Neural cell (in vitro differentiated cells): ENCODE measurements at regions not wholly inside any gene's neighbourhood (a gene's known extent, or its start where the extent isn't known, plus 50 kb on each side); places are given as distances from the start of the nearest gene placed in this dataset.

Experiments
- H2AFZ ChIP-seq: fragments of 200-600, 300-800 bp; sonication (generic), shearing (Covaris generic); 2 replicates; pipeline ENCODE4 v1.6.0; 2014; ENCODE audit warnings: low read depth, mild to moderate bottlenecking, antibody characterized with exemption, low read length, moderate library complexity
- H3F3A ChIP-seq: fragments of 200-600 bp; shearing (Covaris generic); 2 replicates; pipeline ENCODE4 v1.6.1; 2016; ENCODE audit warnings: mild to moderate bottlenecking, moderate library complexity, mixed read lengths, antibody characterized with exemption, low read length; ENCODE audit not compliant: insufficient read depth, poor library complexity, severe bottlenecking
- H3K27ac ChIP-seq: fragments of 200-600, 300-800 bp; sonication (generic), shearing (Covaris generic); 2 replicates; pipeline ENCODE4 v1.5.1; 2014; ENCODE audit warnings: mild to moderate bottlenecking, low read length, moderate library complexity
- H3K27me3 ChIP-seq: fragments of 300-800, 200-600 bp; sonication (generic), shearing (Covaris generic); 2 replicates; pipeline ENCODE4 v1.6.0; 2014; ENCODE audit warnings: mild to moderate bottlenecking, low read depth, low read length, moderate library complexity; ENCODE audit not compliant: insufficient read depth
- H3K36me3 ChIP-seq: fragments of 300-800, 200-600 bp; sonication (generic), shearing (Covaris generic); 2 replicates; pipeline ENCODE4 v1.5.1; 2014; ENCODE audit warnings: mild to moderate bottlenecking, antibody characterized with exemption, low read length, moderate library complexity; ENCODE audit not compliant: insufficient read depth
- H3K4me2 ChIP-seq: fragments of 300-800, 200-600 bp; sonication (generic), shearing (Covaris generic); 2 replicates; pipeline ENCODE4 v1.6.0; 2014; ENCODE audit warnings: mild to moderate bottlenecking, low read length
- H3K4me3 ChIP-seq: fragments of 300-800, 200-600 bp; sonication (generic), shearing (Covaris generic); 2 replicates; pipeline ENCODE4 v1.5.1; 2014; ENCODE audit warnings: mild to moderate bottlenecking, low read length, moderate library complexity
- H3K79me2 ChIP-seq: fragments of 200-600 bp; shearing (Covaris generic); replicated peaks from 2 replicates; pipeline ENCODE4 v1.6.0; 2014; ENCODE audit warnings: mild to moderate bottlenecking, low read length, moderate library complexity; ENCODE audit not compliant: insufficient read depth
- H3K9ac ChIP-seq: fragments of 300-800, 200-600 bp; sonication (generic), shearing (Covaris generic); 2 replicates; pipeline ENCODE4 v1.6.1; 2016; ENCODE audit warnings: mild to moderate bottlenecking, low read length, mixed read lengths
- H3K9me2 ChIP-seq: fragments of 200-600 bp; shearing (Covaris generic); 2 replicates; pipeline ENCODE4 v1.6.1; 2016; ENCODE audit warnings: mild to moderate bottlenecking, low read length, mixed read lengths; ENCODE audit not compliant: insufficient read depth
- H3K9me3 ChIP-seq: fragments of 200-600, 300-800 bp; sonication (generic), shearing (Covaris generic); 2 replicates; pipeline ENCODE4 v1.6.1; 2016; ENCODE audit warnings: mild to moderate bottlenecking, mixed run types, low read length, moderate library complexity, mixed read lengths
- H4K20me1 ChIP-seq: fragments of 200-600 bp; shearing (Covaris generic); 2 replicates; pipeline ENCODE4 v1.6.1; 2016; ENCODE audit warnings: mild to moderate bottlenecking, mixed run types; ENCODE audit not compliant: insufficient read depth
- EP300 ChIP-seq: fragments of 450-650 bp; conservative IDR thresholded peaks from 2 replicates; pipeline ENCODE4 v1.6.1; 2014; ENCODE audit warnings: antibody characterized with exemption, mild to moderate bottlenecking, moderate library complexity; ENCODE audit not compliant: poor library complexity, severe bottlenecking
- EZH2 ChIP-seq: fragments of 200-600, 300-800 bp; shearing (Covaris generic), sonication (generic); IDR thresholded peaks from 2 replicates; pipeline ENCODE4 v1.6.1; 2014; ENCODE audit warnings: antibody characterized with exemption, low read length, borderline replicate concordance, mild to moderate bottlenecking; ENCODE audit not compliant: insufficient read depth, poor library complexity, severe bottlenecking
- MXI1 ChIP-seq: fragments of 450-650 bp; conservative IDR thresholded peaks from 2 replicates; pipeline ENCODE4 v1.6.1; 2014; ENCODE audit warnings: antibody characterized with exemption, mild to moderate bottlenecking; ENCODE audit not compliant: poor library complexity, severe bottlenecking
- POLR2AphosphoS5 ChIP-seq: IDR thresholded peaks from 2 replicates; pipeline ENCODE4 v1.6.1; 2012
- RAD21 ChIP-seq: fragments of 450-650 bp; conservative IDR thresholded peaks from 2 replicates; pipeline ENCODE4 v1.6.1; 2014; ENCODE audit warnings: antibody characterized with exemption, mild to moderate bottlenecking, moderate library complexity
- REST ChIP-seq: IDR thresholded peaks from 2 replicates; pipeline ENCODE4 v1.6.1; 2012; ENCODE audit warnings: borderline replicate concordance
- SMC3 ChIP-seq: fragments of 450-650 bp; conservative IDR thresholded peaks from 2 replicates; pipeline ENCODE4 v1.6.1; 2014; ENCODE audit warnings: antibody characterized with exemption, mild to moderate bottlenecking, moderate library complexity; ENCODE audit not compliant: poor library complexity
- TAF1 ChIP-seq: IDR thresholded peaks from 2 replicates; pipeline ENCODE4 v1.6.1; 2012; ENCODE audit warnings: low read depth
- TF ChIP-seq, protein P1 (sequence below): fragments of 450-650 bp; IDR thresholded peaks from 2 replicates; pipeline ENCODE4 v1.5.1; 2014; ENCODE audit warnings: antibody characterized with exemption, mild to moderate bottlenecking, moderate library complexity; ENCODE audit not compliant: poor library complexity, severe bottlenecking

GRCh38 chr1:3988431-3988830 lies 88.4 kb upstream of the C1orf174 start:
- H3K36me3 ChIP-seq = no peaks in the 10 kb centered on the region
- no peak overlapping the region for H3K27ac ChIP-seq
- no peaks in the 10 kb centered on the region for H3K9me3 ChIP-seq
- H3K27me3 ChIP-seq = no peaks in the 10 kb centered on the region
- H4K20me1 ChIP-seq = no peaks in the 10 kb centered on the region
- H3K9me2 ChIP-seq = no peaks in the 10 kb centered on the region
- H3K4me3 ChIP-seq = no peak overlapping the region
- H2AFZ ChIP-seq = no peak overlapping the region
- no peak overlapping the region for H3K9ac ChIP-seq
- no peaks in the 10 kb centered on the region for H3F3A ChIP-seq
- H3K4me2 ChIP-seq = no peak overlapping the region
- no peaks in the 10 kb centered on the region for H3K79me2 ChIP-seq
- TF ChIP-seq EZH2 (no peak), REST (no peak), EP300 (no peak), SMC3 (no peak), TAF1 (no peak), RAD21 (no peak), MXI1 (no peak), POLR2AphosphoS5 (no peak)
- TF ChIP-seq, protein P1, sequence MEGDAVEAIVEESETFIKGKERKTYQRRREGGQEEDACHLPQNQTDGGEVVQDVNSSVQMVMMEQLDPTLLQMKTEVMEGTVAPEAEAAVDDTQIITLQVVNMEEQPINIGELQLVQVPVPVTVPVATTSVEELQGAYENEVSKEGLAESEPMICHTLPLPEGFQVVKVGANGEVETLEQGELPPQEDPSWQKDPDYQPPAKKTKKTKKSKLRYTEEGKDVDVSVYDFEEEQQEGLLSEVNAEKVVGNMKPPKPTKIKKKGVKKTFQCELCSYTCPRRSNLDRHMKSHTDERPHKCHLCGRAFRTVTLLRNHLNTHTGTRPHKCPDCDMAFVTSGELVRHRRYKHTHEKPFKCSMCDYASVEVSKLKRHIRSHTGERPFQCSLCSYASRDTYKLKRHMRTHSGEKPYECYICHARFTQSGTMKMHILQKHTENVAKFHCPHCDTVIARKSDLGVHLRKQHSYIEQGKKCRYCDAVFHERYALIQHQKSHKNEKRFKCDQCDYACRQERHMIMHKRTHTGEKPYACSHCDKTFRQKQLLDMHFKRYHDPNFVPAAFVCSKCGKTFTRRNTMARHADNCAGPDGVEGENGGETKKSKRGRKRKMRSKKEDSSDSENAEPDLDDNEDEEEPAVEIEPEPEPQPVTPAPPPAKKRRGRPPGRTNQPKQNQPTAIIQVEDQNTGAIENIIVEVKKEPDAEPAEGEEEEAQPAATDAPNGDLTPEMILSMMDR = no peak

DNA sequence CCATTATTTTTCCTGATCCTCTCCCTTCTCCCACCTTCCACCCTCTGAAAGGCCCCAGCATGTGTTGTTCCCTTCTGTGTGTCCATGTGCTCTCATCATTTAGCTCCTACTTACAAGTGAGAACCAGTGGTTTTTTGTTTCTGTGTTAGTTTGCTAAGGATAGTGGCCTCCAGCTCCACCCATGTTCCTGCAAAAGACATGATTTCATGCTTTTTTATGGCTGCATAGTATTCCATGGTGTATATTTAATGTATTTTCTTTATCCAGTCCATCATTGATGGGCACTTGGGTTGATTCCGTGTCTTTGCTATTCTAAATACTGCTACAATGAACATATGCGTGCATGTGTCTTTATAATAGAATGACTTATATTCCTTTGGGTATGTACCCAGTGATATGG lies 89.4 kb upstream of the C1orf174 start:
- Histone ChIP-seq H3K9ac (no peak overlapping the region), H3K27ac (no peak overlapping the region), H4K20me1 (no peaks in the 10 kb centered on the region), H3F3A (no peaks in the 10 kb centered on the region), H3K27me3 (no peaks in the 10 kb centered on the region), H3K9me2 (no peaks in the 10 kb centered on the region), H3K4me2 (no peak overlapping the region), H3K9me3 (no peaks in the 10 kb centered on the region), H3K4me3 (no peak overlapping the region), H3K36me3 (no peaks in the 10 kb centered on the region), H2AFZ (no peak overlapping the region), H3K79me2 (no peaks in the 10 kb centered on the region)
- TF ChIP-seq MXI1 (no peak), EP300 (no peak), TAF1 (no peak), RAD21 (no peak), SMC3 (no peak), REST (no peak), POLR2AphosphoS5 (no peak), EZH2 (no peak)
- TF ChIP-seq, protein P1 = no peak
